TTC549 (cell line): ENCODE measurements at regions not wholly inside any gene's neighbourhood (a gene's known extent, or its start where the extent isn't known, plus 50 kb on each side); places are given as distances from the start of the nearest gene placed in this dataset.

Source experiments
- FAIRE-seq: peaks from 2 replicates; lab custom pipeline; 2012; peaks lifted over from hg19 to GRCh38; lab: Jason Lieb, UNC

GRCh38 chr10:131425752-131426533, 114.4 kb upstream of the TCERG1L start:
- no peak for FAIRE-seq

- no peak for FAIRE-seq
Measured at GRCh38 chr10:131426534-131426898, 115.0 kb upstream of the TCERG1L start.

GRCh38 chr10:131427281-131427680, 115.8 kb upstream of the TCERG1L start:
- FAIRE-seq: no peak

- no peak for FAIRE-seq
Measured at GRCh38 chr10:131427901-131428300, 116.4 kb upstream of the TCERG1L start.

- FAIRE-seq: no peak
Measured at GRCh38 chr10:131429141-131429540, 117.6 kb upstream of the TCERG1L start.

- FAIRE-seq: no peak
Measured at GRCh38 chr10:131429942-131430341, 118.4 kb upstream of the TCERG1L start.

GRCh38 chr10:131430716-131431412, 119.3 kb upstream of the TCERG1L start:
- no peak for FAIRE-seq

GRCh38 chr10:131431533-131431932, 120.0 kb upstream of the TCERG1L start:
- FAIRE-seq: no peak

- no peak for FAIRE-seq
Measured at GRCh38 chr10:131431978-131432690, 120.6 kb upstream of the TCERG1L start.

- FAIRE-seq: no peak
Measured at GRCh38 chr10:131433568-131433967, 122.0 kb upstream of the TCERG1L start.

GRCh38 chr10:131435232-131435631, 123.7 kb upstream of the TCERG1L start:
- FAIRE-seq: no peak

GRCh38 chr10:131435760-131436457, 124.4 kb upstream of the TCERG1L start:
- no peak for FAIRE-seq

GRCh38 chr10:131436458-131436857, 124.9 kb upstream of the TCERG1L start:
- no peak for FAIRE-seq

GRCh38 chr10:131437556-131438475, 126.3 kb upstream of the TCERG1L start:
- FAIRE-seq: no peak

- no peak for FAIRE-seq
Measured at GRCh38 chr10:131438665-131439064, 127.1 kb upstream of the TCERG1L start.

GRCh38 chr10:131439705-131440104, 128.2 kb upstream of the TCERG1L start:
- no peak for FAIRE-seq

- FAIRE-seq: no peak
Measured at GRCh38 chr10:131440405-131441360, 129.2 kb upstream of the TCERG1L start.

- FAIRE-seq: no peak
Measured at GRCh38 chr10:131442271-131442670, 130.8 kb upstream of the TCERG1L start.

GRCh38 chr10:131444286-131444685, 132.8 kb upstream of the TCERG1L start:
- FAIRE-seq: no peak

GRCh38 chr10:131444862-131445461, 133.4 kb upstream of the TCERG1L start:
- FAIRE-seq: no peak
